ENCODE measurements at regions not wholly inside any gene's neighbourhood (a gene's known extent, or its start where the extent isn't known, plus 50 kb on each side); places are given as distances from the start of the nearest gene placed in this dataset.

DNA sequence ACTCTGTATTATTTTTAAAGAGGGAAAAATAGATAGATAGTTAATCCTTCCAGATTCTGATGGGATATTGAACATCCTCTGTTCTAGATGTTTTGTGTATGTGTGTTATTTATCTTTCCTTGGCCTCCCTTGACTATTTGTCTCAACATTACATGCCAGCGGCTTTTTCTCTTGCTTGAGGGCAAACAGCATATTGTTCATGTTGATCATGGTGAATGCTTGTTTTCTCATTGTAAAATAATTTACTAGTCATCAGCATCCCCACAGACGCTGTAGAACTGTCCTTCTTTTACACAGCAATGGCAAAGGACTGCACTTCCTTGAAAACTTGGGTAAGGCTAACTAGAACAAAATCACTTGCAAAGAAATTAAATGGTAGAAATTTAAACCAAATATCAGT is 1376.4 kb upstream of the GOT2 start:
- TF ChIP-seq, protein P1, sequence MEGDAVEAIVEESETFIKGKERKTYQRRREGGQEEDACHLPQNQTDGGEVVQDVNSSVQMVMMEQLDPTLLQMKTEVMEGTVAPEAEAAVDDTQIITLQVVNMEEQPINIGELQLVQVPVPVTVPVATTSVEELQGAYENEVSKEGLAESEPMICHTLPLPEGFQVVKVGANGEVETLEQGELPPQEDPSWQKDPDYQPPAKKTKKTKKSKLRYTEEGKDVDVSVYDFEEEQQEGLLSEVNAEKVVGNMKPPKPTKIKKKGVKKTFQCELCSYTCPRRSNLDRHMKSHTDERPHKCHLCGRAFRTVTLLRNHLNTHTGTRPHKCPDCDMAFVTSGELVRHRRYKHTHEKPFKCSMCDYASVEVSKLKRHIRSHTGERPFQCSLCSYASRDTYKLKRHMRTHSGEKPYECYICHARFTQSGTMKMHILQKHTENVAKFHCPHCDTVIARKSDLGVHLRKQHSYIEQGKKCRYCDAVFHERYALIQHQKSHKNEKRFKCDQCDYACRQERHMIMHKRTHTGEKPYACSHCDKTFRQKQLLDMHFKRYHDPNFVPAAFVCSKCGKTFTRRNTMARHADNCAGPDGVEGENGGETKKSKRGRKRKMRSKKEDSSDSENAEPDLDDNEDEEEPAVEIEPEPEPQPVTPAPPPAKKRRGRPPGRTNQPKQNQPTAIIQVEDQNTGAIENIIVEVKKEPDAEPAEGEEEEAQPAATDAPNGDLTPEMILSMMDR (IDR thresholded peaks at IDR 0.05), result no peak
- no peak for TF ChIP-seq POLR2A (IDR thresholded peaks at IDR 0.05)

All from lower leg skin (tissue), 3 donors.